Putamen (tissue), 1 donor: ENCODE measurements at regions not wholly inside any gene's neighbourhood (a gene's known extent, or its start where the extent isn't known, plus 50 kb on each side); places are given as distances from the start of the nearest gene placed in this dataset.
"Not testable (repeated sequence)": the region's sequence is repeated elsewhere in the genome, so short reads cannot be mapped to it uniquely, and the experiment has no call there.

Experiments
- DNase-seq: peaks from one replicate; pipeline ENCODE4 v3.0.0-alpha.2; 2016; ENCODE audit warnings: low spot score

- DNase-seq = no peak
These were observed 138.1 kb downstream of the LIG4 start for GRCh38 chr13:108077284-108077683.

- not testable (repeated sequence) for DNase-seq
These were observed 140.9 kb downstream of the LIG4 start for GRCh38 chr13:108074429-108074828.

- DNase-seq = no peak
These were observed 144.4 kb downstream of the LIG4 start for GRCh38 chr13:108070925-108071324.

GRCh38 chr13:108070491-108070890, 144.8 kb downstream of the LIG4 start:
- peak; percentile 18 for DNase-seq

GRCh38 chr13:108069521-108070210, 145.7 kb downstream of the LIG4 start:
- no peak for DNase-seq

- DNase-seq = not testable (repeated sequence)
These were observed 151.0 kb downstream of the LIG4 start for GRCh38 chr13:108064372-108064771.

- DNase-seq = no peak
These were observed 155.2 kb downstream of the LIG4 start for GRCh38 chr13:108060111-108060510.

- no peak for DNase-seq
These were observed 159.1 kb downstream of the LIG4 start for GRCh38 chr13:108056278-108056677.

- no peak for DNase-seq
These were observed 166.1 kb downstream of the LIG4 start for GRCh38 chr13:108049211-108049610.

GRCh38 chr13:108044954-108045353, 170.4 kb downstream of the LIG4 start:
- no peak for DNase-seq

- not testable (repeated sequence) for DNase-seq
These were observed 172.5 kb downstream of the LIG4 start for GRCh38 chr13:108042866-108043265.

GRCh38 chr13:108037348-108037747, 178.0 kb downstream of the LIG4 start:
- no peak for DNase-seq

- DNase-seq = no peak
These were observed 178.9 kb downstream of the LIG4 start for GRCh38 chr13:108036411-108036932.

- no peak for DNase-seq
These were observed 180.4 kb downstream of the LIG4 start for GRCh38 chr13:108034909-108035410.

GRCh38 chr13:108033800-108034707, 181.3 kb downstream of the LIG4 start:
- no peak for DNase-seq

GRCh38 chr13:108031865-108032264, 183.5 kb downstream of the LIG4 start:
- DNase-seq = no peak

GRCh38 chr13:108030769-108031168, 184.6 kb downstream of the LIG4 start:
- no peak for DNase-seq

- no peak for DNase-seq
These were observed 188.5 kb downstream of the LIG4 start for GRCh38 chr13:108026680-108027410.

- DNase-seq = no peak
These were observed 195.3 kb downstream of the LIG4 start for GRCh38 chr13:108020027-108020426.

GRCh38 chr13:108018371-108018870, 196.9 kb downstream of the LIG4 start:
- DNase-seq = no peak

- DNase-seq = no peak
These were observed 208.7 kb downstream of the LIG4 start for GRCh38 chr13:108006619-108007018.

- no peak for DNase-seq
These were observed 210.1 kb downstream of the LIG4 start for GRCh38 chr13:108005231-108005630.
